ENCODE measurements at regions not wholly inside any gene's neighbourhood (a gene's known extent, or its start where the extent isn't known, plus 50 kb on each side); places are given as distances from the start of the nearest gene placed in this dataset.

DNA sequence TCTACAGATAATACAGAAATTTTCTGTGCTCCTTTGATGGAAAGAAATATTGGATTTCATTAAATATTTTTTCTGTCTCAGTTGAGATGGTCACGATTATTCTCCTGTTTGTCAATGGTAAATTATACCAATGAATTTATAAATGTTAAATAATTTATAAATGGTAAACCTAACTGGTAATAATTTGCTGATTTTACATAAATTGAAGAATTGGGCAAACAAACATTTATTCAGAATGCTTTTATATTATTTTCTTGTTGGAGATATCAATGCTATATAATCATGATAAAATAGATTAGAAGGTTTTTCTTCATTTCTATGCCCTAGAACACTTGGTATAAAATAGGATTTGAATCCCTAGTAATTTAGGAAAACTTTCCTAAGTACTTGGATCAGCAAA lies 597.6 kb upstream of the IGFBP3 start:
- TF ChIP-seq, protein P1, sequence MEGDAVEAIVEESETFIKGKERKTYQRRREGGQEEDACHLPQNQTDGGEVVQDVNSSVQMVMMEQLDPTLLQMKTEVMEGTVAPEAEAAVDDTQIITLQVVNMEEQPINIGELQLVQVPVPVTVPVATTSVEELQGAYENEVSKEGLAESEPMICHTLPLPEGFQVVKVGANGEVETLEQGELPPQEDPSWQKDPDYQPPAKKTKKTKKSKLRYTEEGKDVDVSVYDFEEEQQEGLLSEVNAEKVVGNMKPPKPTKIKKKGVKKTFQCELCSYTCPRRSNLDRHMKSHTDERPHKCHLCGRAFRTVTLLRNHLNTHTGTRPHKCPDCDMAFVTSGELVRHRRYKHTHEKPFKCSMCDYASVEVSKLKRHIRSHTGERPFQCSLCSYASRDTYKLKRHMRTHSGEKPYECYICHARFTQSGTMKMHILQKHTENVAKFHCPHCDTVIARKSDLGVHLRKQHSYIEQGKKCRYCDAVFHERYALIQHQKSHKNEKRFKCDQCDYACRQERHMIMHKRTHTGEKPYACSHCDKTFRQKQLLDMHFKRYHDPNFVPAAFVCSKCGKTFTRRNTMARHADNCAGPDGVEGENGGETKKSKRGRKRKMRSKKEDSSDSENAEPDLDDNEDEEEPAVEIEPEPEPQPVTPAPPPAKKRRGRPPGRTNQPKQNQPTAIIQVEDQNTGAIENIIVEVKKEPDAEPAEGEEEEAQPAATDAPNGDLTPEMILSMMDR (conservative IDR thresholded peaks at IDR 0.05; ENCODE audit: low read length), result no peak
- no peak for TF ChIP-seq EZH2phosphoT487 (IDR thresholded peaks at IDR 0.05; ENCODE audit: borderline replicate concordance)
